ENCODE measurements at regions not wholly inside any gene's neighbourhood (a gene's known extent, or its start where the extent isn't known, plus 50 kb on each side); places are given as distances from the start of the nearest gene placed in this dataset.

GRCh38 chr12:93169536-93169935 lies 208.2 kb upstream of the NUDT4 start:
- TF ChIP-seq EZH2phosphoT487 (IDR thresholded peaks at IDR 0.05; ENCODE audit: low read depth, severe bottlenecking, unreplicated experiment) (no peak), EZH2 (IDR thresholded peaks at IDR 0.05; ENCODE audit: borderline replicate concordance) (no peak)
- TF ChIP-seq, protein P1, sequence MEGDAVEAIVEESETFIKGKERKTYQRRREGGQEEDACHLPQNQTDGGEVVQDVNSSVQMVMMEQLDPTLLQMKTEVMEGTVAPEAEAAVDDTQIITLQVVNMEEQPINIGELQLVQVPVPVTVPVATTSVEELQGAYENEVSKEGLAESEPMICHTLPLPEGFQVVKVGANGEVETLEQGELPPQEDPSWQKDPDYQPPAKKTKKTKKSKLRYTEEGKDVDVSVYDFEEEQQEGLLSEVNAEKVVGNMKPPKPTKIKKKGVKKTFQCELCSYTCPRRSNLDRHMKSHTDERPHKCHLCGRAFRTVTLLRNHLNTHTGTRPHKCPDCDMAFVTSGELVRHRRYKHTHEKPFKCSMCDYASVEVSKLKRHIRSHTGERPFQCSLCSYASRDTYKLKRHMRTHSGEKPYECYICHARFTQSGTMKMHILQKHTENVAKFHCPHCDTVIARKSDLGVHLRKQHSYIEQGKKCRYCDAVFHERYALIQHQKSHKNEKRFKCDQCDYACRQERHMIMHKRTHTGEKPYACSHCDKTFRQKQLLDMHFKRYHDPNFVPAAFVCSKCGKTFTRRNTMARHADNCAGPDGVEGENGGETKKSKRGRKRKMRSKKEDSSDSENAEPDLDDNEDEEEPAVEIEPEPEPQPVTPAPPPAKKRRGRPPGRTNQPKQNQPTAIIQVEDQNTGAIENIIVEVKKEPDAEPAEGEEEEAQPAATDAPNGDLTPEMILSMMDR (IDR thresholded peaks at IDR 0.05; ENCODE audit: poor library complexity) = no peak
